ENCODE measurements at regions not wholly inside any gene's neighbourhood (a gene's known extent, or its start where the extent isn't known, plus 50 kb on each side); places are given as distances from the start of the nearest gene placed in this dataset.

DNA sequence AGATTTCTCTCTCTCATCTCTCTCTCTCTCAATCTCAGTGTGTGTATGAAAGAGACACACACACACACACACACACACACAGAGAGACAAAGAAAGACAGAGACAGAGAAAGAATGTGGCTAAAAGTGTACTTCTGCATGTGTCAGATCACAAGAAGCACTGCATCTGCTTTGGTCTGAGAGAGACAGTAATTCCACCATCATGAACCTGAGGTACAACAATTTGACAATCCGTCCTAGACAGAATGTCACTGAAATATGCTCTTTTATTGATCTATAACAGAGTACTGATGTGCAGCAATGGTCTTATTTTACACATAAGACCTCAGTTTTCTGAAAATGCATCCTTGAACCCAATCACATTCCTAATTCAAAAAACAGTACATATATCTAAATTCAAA, 576.2 kb upstream of the SMIM31 start:
- TF ChIP-seq, protein P1, sequence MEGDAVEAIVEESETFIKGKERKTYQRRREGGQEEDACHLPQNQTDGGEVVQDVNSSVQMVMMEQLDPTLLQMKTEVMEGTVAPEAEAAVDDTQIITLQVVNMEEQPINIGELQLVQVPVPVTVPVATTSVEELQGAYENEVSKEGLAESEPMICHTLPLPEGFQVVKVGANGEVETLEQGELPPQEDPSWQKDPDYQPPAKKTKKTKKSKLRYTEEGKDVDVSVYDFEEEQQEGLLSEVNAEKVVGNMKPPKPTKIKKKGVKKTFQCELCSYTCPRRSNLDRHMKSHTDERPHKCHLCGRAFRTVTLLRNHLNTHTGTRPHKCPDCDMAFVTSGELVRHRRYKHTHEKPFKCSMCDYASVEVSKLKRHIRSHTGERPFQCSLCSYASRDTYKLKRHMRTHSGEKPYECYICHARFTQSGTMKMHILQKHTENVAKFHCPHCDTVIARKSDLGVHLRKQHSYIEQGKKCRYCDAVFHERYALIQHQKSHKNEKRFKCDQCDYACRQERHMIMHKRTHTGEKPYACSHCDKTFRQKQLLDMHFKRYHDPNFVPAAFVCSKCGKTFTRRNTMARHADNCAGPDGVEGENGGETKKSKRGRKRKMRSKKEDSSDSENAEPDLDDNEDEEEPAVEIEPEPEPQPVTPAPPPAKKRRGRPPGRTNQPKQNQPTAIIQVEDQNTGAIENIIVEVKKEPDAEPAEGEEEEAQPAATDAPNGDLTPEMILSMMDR (IDR thresholded peaks at IDR 0.05; ENCODE audit: insufficient read depth, low read depth, low read length) = no peak
- no peak overlapping the region for H3K4me3 ChIP-seq (ENCODE audit: low read depth, low read length)
- no peaks in the 10 kb centered on the region for H3K36me3 ChIP-seq (ENCODE audit: control insufficient read depth, insufficient read depth, low read length)
- no peak for DNase-seq (ENCODE audit: low read depth)
- POLR2A ChIA-PET = no interaction called here
- CTCF ChIA-PET = no interaction called here
- no peaks in the 10 kb centered on the region for H3K27me3 ChIP-seq (ENCODE audit: control insufficient read depth, insufficient read depth, low read length)

DNA sequence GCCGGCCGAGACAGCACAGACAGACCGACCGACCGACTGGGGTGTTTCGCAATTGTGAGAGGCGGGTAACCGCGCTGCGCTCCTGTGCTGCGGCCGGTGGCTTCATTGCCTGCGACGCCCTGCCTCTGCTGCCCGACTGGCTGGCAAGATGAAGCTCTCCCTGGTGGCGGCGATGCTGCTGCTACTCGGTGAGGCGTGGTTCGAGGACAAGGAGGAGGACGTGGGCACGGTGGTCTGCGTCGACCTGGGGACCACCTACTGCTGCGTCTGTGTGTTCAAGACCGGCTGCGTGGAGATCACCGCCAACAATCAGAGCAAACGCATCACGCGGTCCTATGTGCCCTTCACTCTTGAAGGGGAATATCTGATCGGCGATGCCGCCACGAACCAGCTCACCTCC, 565.7 kb upstream of the SMIM31 start:
- H3K4me3 ChIP-seq (ENCODE audit: low read depth, low read length) = no peak overlapping the region
- ChIA-PET CTCF (no interaction called here), POLR2A (no interaction called here)
- no peaks in the 10 kb centered on the region for H3K36me3 ChIP-seq (ENCODE audit: control insufficient read depth, insufficient read depth, low read length)
- TF ChIP-seq, protein P1 (IDR thresholded peaks at IDR 0.05; ENCODE audit: insufficient read depth, low read depth, low read length) = no peak
- H3K27me3 ChIP-seq (ENCODE audit: control insufficient read depth, insufficient read depth, low read length) = no peaks in the 10 kb centered on the region
- no peak for DNase-seq (ENCODE audit: low read depth)

DNA sequence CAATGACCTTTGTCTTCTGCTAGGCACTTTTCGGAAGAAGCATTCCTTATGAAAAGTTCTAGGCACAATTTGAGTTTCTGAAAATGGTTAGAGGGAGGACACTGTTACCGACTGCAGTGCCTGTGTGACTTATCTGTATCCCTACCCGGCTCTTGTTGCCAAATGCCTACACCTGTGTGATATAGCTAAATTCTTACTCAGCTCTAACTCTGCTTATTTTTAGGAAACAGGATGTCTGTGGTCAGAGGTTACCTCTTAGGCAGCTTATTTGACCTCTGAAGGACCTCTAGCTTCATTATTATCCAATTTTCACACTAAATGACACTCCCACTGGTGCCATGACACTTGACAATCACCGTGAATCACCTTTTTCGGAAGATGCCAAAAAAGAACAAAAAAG, 561.1 kb upstream of the SMIM31 start:
- H3K27me3 ChIP-seq (ENCODE audit: control insufficient read depth, insufficient read depth, low read length) = no peaks in the 10 kb centered on the region
- no peaks in the 10 kb centered on the region for H3K36me3 ChIP-seq (ENCODE audit: control insufficient read depth, insufficient read depth, low read length)
- H3K4me3 ChIP-seq (ENCODE audit: low read depth, low read length) = no peak overlapping the region
- ChIA-PET POLR2A (no interaction called here), CTCF (no interaction called here)
- TF ChIP-seq, protein P1 (IDR thresholded peaks at IDR 0.05; ENCODE audit: insufficient read depth, low read depth, low read length) = no peak
- no peak for DNase-seq (ENCODE audit: low read depth)

DNA sequence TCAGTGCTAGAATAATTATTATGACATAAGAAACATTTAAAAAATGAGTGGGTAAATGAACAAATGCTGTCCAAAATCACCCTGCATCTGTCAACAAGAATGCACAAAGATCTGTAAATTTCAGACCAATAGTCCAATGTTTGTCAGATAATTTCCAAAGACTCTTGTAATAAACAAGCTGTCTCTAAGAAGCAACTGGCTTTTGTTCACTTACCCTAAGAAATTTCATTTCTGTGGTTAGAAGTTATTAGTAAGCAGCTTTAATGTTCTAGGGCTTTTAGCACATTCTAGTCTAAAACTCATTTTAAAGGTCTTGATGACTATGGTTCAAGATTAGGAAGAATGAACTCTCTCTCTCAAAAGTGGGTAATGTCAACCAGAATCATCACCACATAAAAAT, 560.3 kb upstream of the SMIM31 start:
- TF ChIP-seq, protein P1 (IDR thresholded peaks at IDR 0.05; ENCODE audit: insufficient read depth, low read depth, low read length) = no peak

DNA sequence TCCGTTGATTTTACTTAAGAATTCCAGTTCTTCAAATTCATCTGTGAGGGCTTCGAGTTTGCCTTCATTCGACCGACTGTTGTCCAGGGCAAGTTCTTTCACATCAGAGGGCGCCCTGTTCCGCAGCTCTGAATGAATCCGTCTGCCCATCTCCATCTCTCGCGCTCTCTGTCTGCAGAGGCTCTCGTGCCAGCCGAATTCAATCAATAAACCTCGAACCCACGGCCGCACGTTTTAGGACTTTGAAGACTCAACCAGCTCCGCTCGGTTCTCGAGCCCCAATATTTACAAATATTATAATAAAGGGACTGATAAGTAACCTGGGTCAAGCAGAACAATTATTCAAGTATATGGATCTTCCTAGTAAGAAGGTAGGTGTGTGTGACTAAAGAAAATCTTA, 556.4 kb upstream of the SMIM31 start:
- Histone ChIP-seq H3K4me3 (ENCODE audit: low read depth, low read length) (no peak overlapping the region), H3K36me3 (ENCODE audit: control insufficient read depth, insufficient read depth, low read length) (no peaks in the 10 kb centered on the region), H3K27me3 (ENCODE audit: control insufficient read depth, insufficient read depth, low read length) (no peaks in the 10 kb centered on the region)
- CTCF ChIA-PET = no interaction called here
- TF ChIP-seq, protein P1 (IDR thresholded peaks at IDR 0.05; ENCODE audit: insufficient read depth, low read depth, low read length) = no peak
- POLR2A ChIA-PET = no interaction called here
- DNase-seq (ENCODE audit: low read depth) = no peak

More for the DNA sequence above, 560.3 kb upstream of the SMIM31 start:
- no peaks in the 10 kb centered on the region for H3K36me3 ChIP-seq (ENCODE audit: control insufficient read depth, insufficient read depth, low read length)
- H3K4me3 ChIP-seq (ENCODE audit: low read depth, low read length) = no peak overlapping the region
- POLR2A ChIA-PET = no interaction called here
- H3K27me3 ChIP-seq (ENCODE audit: control insufficient read depth, insufficient read depth, low read length) = no peaks in the 10 kb centered on the region
- DNase-seq (ENCODE audit: low read depth) = no peak
- CTCF ChIA-PET = interaction anchor here (0.6 kb wide), 1 partner anchor 1291 kb away, joined by 3 read pairs; no protein-coding TSS in a partner anchor

All from BJ (cell line).